ENCODE measurements at regions not wholly inside any gene's neighbourhood (a gene's known extent, or its start where the extent isn't known, plus 50 kb on each side); places are given as distances from the start of the nearest gene placed in this dataset.

DNA sequence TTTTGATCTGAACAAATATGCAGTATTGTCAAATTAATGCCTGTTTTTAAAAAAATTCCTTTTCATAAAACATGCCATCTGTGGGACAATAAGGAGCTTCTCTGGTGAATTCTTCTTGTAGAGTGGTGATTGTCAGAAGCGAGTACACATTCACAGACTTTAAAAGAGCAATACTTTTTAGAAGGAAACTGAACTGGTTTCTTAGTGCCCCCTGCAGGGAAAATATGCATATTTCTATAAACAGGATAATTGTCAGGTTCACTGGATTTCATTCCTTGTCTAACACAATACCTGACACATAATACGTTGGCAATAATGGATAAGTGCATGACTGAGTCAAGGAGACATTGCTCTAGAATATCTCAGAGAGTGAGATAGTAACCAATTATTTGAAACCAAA lies 133.7 kb downstream of the KIF4B start:
- no peak overlapping the region for H3K56ac ChIP-seq (ENCODE audit: extremely low read depth, insufficient read depth, low read length)
- H3K79me1 ChIP-seq (ENCODE audit: low read depth in 1 of 2, low read length in 2 of 2) = no peaks in the 10 kb centered on the region
- POLR2A ChIA-PET (ENCODE audit: unreplicated experiment) = no interaction called here
- CTCF ChIA-PET = interaction anchor here (0.5 to 2.0 kb wide), 4 partner anchors 11 to 1690 kb away, joined by 3 to 9 read pairs (median 8); no protein-coding TSS in a partner anchor
- H2BK20ac ChIP-seq (ENCODE audit: low read depth, low read length) = no peak overlapping the region
- TF ChIP-seq, protein P1, sequence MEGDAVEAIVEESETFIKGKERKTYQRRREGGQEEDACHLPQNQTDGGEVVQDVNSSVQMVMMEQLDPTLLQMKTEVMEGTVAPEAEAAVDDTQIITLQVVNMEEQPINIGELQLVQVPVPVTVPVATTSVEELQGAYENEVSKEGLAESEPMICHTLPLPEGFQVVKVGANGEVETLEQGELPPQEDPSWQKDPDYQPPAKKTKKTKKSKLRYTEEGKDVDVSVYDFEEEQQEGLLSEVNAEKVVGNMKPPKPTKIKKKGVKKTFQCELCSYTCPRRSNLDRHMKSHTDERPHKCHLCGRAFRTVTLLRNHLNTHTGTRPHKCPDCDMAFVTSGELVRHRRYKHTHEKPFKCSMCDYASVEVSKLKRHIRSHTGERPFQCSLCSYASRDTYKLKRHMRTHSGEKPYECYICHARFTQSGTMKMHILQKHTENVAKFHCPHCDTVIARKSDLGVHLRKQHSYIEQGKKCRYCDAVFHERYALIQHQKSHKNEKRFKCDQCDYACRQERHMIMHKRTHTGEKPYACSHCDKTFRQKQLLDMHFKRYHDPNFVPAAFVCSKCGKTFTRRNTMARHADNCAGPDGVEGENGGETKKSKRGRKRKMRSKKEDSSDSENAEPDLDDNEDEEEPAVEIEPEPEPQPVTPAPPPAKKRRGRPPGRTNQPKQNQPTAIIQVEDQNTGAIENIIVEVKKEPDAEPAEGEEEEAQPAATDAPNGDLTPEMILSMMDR (conservative IDR thresholded peaks at IDR 0.05; ENCODE audit: low read depth, low read length) = peak; percentile 44
- TF ChIP-seq RCOR1 (IDR thresholded peaks at IDR 0.05; ENCODE audit: insufficient replicate concordance, low read length) (no peak), NFE2L2 (IDR thresholded peaks at IDR 0.05; ENCODE audit: low read depth, low read length) (no peak), RAD21 (IDR thresholded peaks at IDR 0.05; ENCODE audit: low read length) (peak; percentile 49), SMC3 (IDR thresholded peaks at IDR 0.05; ENCODE audit: low read depth, low read length) (peak; percentile 30; the same call in 1 of the 2 replicates)
- TF ChIP-seq, protein P2, sequence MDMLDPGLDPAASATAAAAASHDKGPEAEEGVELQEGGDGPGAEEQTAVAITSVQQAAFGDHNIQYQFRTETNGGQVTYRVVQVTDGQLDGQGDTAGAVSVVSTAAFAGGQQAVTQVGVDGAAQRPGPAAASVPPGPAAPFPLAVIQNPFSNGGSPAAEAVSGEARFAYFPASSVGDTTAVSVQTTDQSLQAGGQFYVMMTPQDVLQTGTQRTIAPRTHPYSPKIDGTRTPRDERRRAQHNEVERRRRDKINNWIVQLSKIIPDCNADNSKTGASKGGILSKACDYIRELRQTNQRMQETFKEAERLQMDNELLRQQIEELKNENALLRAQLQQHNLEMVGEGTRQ (IDR thresholded peaks at IDR 0.05; ENCODE audit: low read depth, low read length) = no peak
- H3K4me1 ChIP-seq (ENCODE audit: control insufficient read depth, insufficient read depth, low read length) = no peaks in the 10 kb centered on the region
- dilution Hi-C loops (cut with HindIII; ENCODE audit: low sequenced_read_pairs, unreplicated experiment) (no loop called here), in situ Hi-C loops (cut with MboI; ENCODE audit: low sequenced_read_pairs) (no loop called here), intact Hi-C loops (cut with micrococcal nuclease) (loop anchor here (2.0 kb wide), 1 partner anchor 174 kb away; no protein-coding TSS in a partner anchor)
- no peak overlapping the region for H3K4ac ChIP-seq (ENCODE audit: low read depth, low read length)
- no peak overlapping the region for H4K5ac ChIP-seq (ENCODE audit: low read depth, low read length)
- H4K20me1 ChIP-seq (ENCODE audit: insufficient read depth, low read length) = no peaks in the 10 kb centered on the region
- H2BK15ac ChIP-seq (ENCODE audit: low read depth, low read length) = no peak overlapping the region
- no peaks in the 10 kb centered on the region for H3K9me3 ChIP-seq (ENCODE audit: control insufficient read depth, insufficient read depth, low read length)
- no peak; the same call in 1 of the 2 replicates for ATAC-seq (ENCODE audit: low read depth)
- BruUV-seq (replicated peaks) = no TSS peak
- H2BK5ac ChIP-seq (ENCODE audit: low read depth, low read length, poor library complexity, severe bottlenecking) = no peak overlapping the region
- no peak overlapping the region for H4K91ac ChIP-seq (ENCODE audit: insufficient read depth, low read depth, low read length)
- no CpG with 5 or more reads among the region's 2 CpGs for WGBS, 2 experiments (ENCODE audit: extremely low coverage in 2 of 2, insufficient read length in 1 of 2)
- H3K27me3 ChIP-seq (ENCODE audit: control insufficient read depth, insufficient read depth, low read length) = no peaks in the 10 kb centered on the region
- H3K4me2 ChIP-seq (ENCODE audit: low read depth, low read length) = no peak overlapping the region
- H4K8ac ChIP-seq (ENCODE audit: low read depth in 2 of 2, low read length in 2 of 2) = no peak overlapping the region
- no peak for DNase-seq
- H3K4me3 ChIP-seq (ENCODE audit: insufficient read depth, low read depth, low read length) = no peak overlapping the region
- no peak overlapping the region for H2AK5ac ChIP-seq (ENCODE audit: low read depth, low read length)
- H3K14ac ChIP-seq (replicated peaks; ENCODE audit: low read depth, low read length) = no peak overlapping the region
- H3K9ac ChIP-seq (ENCODE audit: low read depth, low read length) = no peak overlapping the region
- no peaks in the 10 kb centered on the region for H3K9me1 ChIP-seq (ENCODE audit: insufficient read depth, low read length)
- no peak overlapping the region for H2AK9ac ChIP-seq (replicated peaks; ENCODE audit: low read depth, low read length, poor library complexity)
- no peak overlapping the region for H2AFZ ChIP-seq (replicated peaks; ENCODE audit: low read length, poor library complexity)
- no peak overlapping the region for H3K23ac ChIP-seq (ENCODE audit: low read depth, low read length)
- H3K18ac ChIP-seq (ENCODE audit: low read depth, low read length) = no peak overlapping the region
- no peaks in the 10 kb centered on the region for H3K36me3 ChIP-seq (ENCODE audit: control insufficient read depth, insufficient read depth, low read length)
- H2BK120ac ChIP-seq (ENCODE audit: low read depth, low read length) = no peak overlapping the region
- no peak overlapping the region for H3K27ac ChIP-seq (ENCODE audit: insufficient read depth, low read length)
